ENCODE measurements at regions not wholly inside any gene's neighbourhood (a gene's known extent, or its start where the extent isn't known, plus 50 kb on each side); places are given as distances from the start of the nearest gene placed in this dataset.
"Not testable (repeated sequence)": the region's sequence is repeated elsewhere in the genome, so short reads cannot be mapped to it uniquely, and the experiment has no call there.

GRCh38 chr5:102048940-102049339, 247.1 kb downstream of the SLCO4C1 start:
- Histone ChIP-seq H2AFZ (ENCODE audit: low read depth, low read length) (no peak overlapping the region), H3K27ac (ENCODE audit: low read length) (no peak overlapping the region), H3K36me3 (ENCODE audit: insufficient read depth, low read length) (no peaks in the 10 kb centered on the region), H3K27me3 (ENCODE audit: insufficient read depth, low read depth, low read length) (no peaks in the 10 kb centered on the region), H3K9ac (ENCODE audit: low read length) (no peak overlapping the region), H3K9me2 (ENCODE audit: insufficient read depth, low read length) (no peaks in the 10 kb centered on the region), H4K20me1 (ENCODE audit: insufficient read depth) (no peaks in the 10 kb centered on the region), H3K4me2 (ENCODE audit: low read length) (no peak overlapping the region), H3K79me2 (replicated peaks; ENCODE audit: insufficient read depth, low read length) (no peaks in the 10 kb centered on the region), H3F3A (ENCODE audit: insufficient read depth, low read length, poor library complexity, severe bottlenecking) (no peaks in the 10 kb centered on the region), H3K4me3 (ENCODE audit: low read length) (no peak overlapping the region), H3K9me3 (ENCODE audit: low read length) (no peaks in the 10 kb centered on the region)
- peak; percentile 22 for TF ChIP-seq POLR2AphosphoS5 (IDR thresholded peaks at IDR 0.05)
- no peak for TF ChIP-seq CTCF (IDR thresholded peaks at IDR 0.05; ENCODE audit: poor library complexity, severe bottlenecking)
- no peak for TF ChIP-seq RAD21 (conservative IDR thresholded peaks at IDR 0.05)
- TF ChIP-seq TAF1 (IDR thresholded peaks at IDR 0.05; ENCODE audit: low read depth), result no peak
- no peak for TF ChIP-seq REST (IDR thresholded peaks at IDR 0.05; ENCODE audit: borderline replicate concordance)

GRCh38 chr5:102047073-102047472, 249.0 kb downstream of the SLCO4C1 start:
- H3K4me3 ChIP-seq (ENCODE audit: low read length); H3K9ac ChIP-seq (ENCODE audit: low read length); H2AFZ ChIP-seq (ENCODE audit: low read depth, low read length); H3K27me3 ChIP-seq (ENCODE audit: insufficient read depth, low read depth, low read length); H4K20me1 ChIP-seq (ENCODE audit: insufficient read depth); H3K36me3 ChIP-seq (ENCODE audit: insufficient read depth, low read length); H3F3A ChIP-seq (ENCODE audit: insufficient read depth, low read length, poor library complexity, severe bottlenecking); H3K27ac ChIP-seq (ENCODE audit: low read length); H3K9me3 ChIP-seq (ENCODE audit: low read length); H3K9me2 ChIP-seq (ENCODE audit: insufficient read depth, low read length); H3K4me2 ChIP-seq (ENCODE audit: low read length); H3K79me2 ChIP-seq (replicated peaks; ENCODE audit: insufficient read depth, low read length): not testable (repeated sequence)

- Histone ChIP-seq H3K9me2 (ENCODE audit: insufficient read depth, low read length) (no peaks in the 10 kb centered on the region), H3K4me3 (ENCODE audit: low read length) (peak overlapping the region; percentile 4), H3K36me3 (ENCODE audit: insufficient read depth, low read length) (no peaks in the 10 kb centered on the region), H3K9ac (ENCODE audit: low read length) (no peak overlapping the region), H3K27ac (ENCODE audit: low read length) (no peak overlapping the region), H3F3A (ENCODE audit: insufficient read depth, low read length, poor library complexity, severe bottlenecking) (no peaks in the 10 kb centered on the region), H4K20me1 (ENCODE audit: insufficient read depth) (no peaks in the 10 kb centered on the region), H3K27me3 (ENCODE audit: insufficient read depth, low read depth, low read length) (no peaks in the 10 kb centered on the region), H3K9me3 (ENCODE audit: low read length) (no peaks in the 10 kb centered on the region), H2AFZ (ENCODE audit: low read depth, low read length) (no peak overlapping the region), H3K79me2 (replicated peaks; ENCODE audit: insufficient read depth, low read length) (no peaks in the 10 kb centered on the region), H3K4me2 (ENCODE audit: low read length) (no peak overlapping the region)
- no peak for TF ChIP-seq EP300 (conservative IDR thresholded peaks at IDR 0.05; ENCODE audit: poor library complexity, severe bottlenecking)
These were observed 255.8 kb downstream of the SLCO4C1 start for GRCh38 chr5:102040326-102040725.
